Karpas-422 (cell line): ENCODE measurements at regions not wholly inside any gene's neighbourhood (a gene's known extent, or its start where the extent isn't known, plus 50 kb on each side); places are given as distances from the start of the nearest gene placed in this dataset.
A peak's percentile ranks its signal among the peaks of the same experiment; 100 is the strongest.
"Not testable (repeated sequence)": the region's sequence is repeated elsewhere in the genome, so short reads cannot be mapped to it uniquely, and the experiment has no call there.

Experiments
- DNase-seq: peaks from one replicate; pipeline ENCODE4 v3.0.0-alpha.2; 2015
- H2AFZ ChIP-seq: fragments of 200-600 bp; sonication (generic); 2 replicates; pipeline ENCODE4 v1.6.1; 2014; ENCODE audit warnings: antibody characterized with exemption, low read length, mixed read lengths
- H3K27ac ChIP-seq: fragments of 200-600 bp; sonication (generic); 2 replicates; pipeline ENCODE4 v1.5.1; 2014; ENCODE audit warnings: mild to moderate bottlenecking, low read length, moderate library complexity
- H3K27me3 ChIP-seq: fragments of 200-600 bp; sonication (generic); 2 replicates; pipeline ENCODE4 v1.6.1; 2014; ENCODE audit warnings: low read length, mixed read lengths
- H3K36me3 ChIP-seq: fragments of 200-600 bp; sonication (generic); 2 replicates; pipeline ENCODE4 v1.6.1; 2014; ENCODE audit warnings: low read length, mixed read lengths; ENCODE audit not compliant: insufficient read depth
- H3K4me1 ChIP-seq: fragments of 200-600 bp; sonication (generic); 2 replicates; pipeline ENCODE4 v1.6.1; 2014; ENCODE audit warnings: mild to moderate bottlenecking, low read length, mixed read lengths
- H3K4me2 ChIP-seq: fragments of 200-600 bp; sonication (generic); 2 replicates; pipeline ENCODE4 v1.6.1; 2014; ENCODE audit warnings: low read length, low read depth, mild to moderate bottlenecking; ENCODE audit not compliant: poor library complexity, severe bottlenecking
- H3K4me3 ChIP-seq: fragments of 200-600 bp; sonication (generic); 2 replicates; pipeline ENCODE4 v1.5.1; 2014; ENCODE audit warnings: mild to moderate bottlenecking, antibody characterized with exemption, low read length, mixed read lengths
- H3K79me2 ChIP-seq: fragments of 200-600 bp; sonication (generic); 2 replicates; pipeline ENCODE4 v1.6.1; 2014; ENCODE audit warnings: mild to moderate bottlenecking, low read length, mixed read lengths
- H3K9ac ChIP-seq: fragments of 200-600 bp; sonication (generic); 2 replicates; pipeline ENCODE4 v1.6.0; 2014; ENCODE audit warnings: low read length
- H3K9me2 ChIP-seq: fragments of 200-600 bp; sonication (generic), shearing (Covaris generic); replicated peaks from 2 replicates; pipeline ENCODE4 v1.6.0; 2014; ENCODE audit warnings: mild to moderate bottlenecking, low read length, moderate library complexity; ENCODE audit not compliant: insufficient read depth
- H3K9me3 ChIP-seq: fragments of 300-700, 200-600 bp; sonication (generic); 2 replicates; pipeline ENCODE4 v1.6.1; 2014; ENCODE audit warnings: low read length, mixed read lengths
- H4K20me1 ChIP-seq: fragments of 200-600 bp; sonication (generic); 2 replicates; pipeline ENCODE4 v1.6.1; 2014; ENCODE audit warnings: mild to moderate bottlenecking, antibody characterized with exemption, low read length, low read depth; ENCODE audit not compliant: insufficient read depth

DNA sequence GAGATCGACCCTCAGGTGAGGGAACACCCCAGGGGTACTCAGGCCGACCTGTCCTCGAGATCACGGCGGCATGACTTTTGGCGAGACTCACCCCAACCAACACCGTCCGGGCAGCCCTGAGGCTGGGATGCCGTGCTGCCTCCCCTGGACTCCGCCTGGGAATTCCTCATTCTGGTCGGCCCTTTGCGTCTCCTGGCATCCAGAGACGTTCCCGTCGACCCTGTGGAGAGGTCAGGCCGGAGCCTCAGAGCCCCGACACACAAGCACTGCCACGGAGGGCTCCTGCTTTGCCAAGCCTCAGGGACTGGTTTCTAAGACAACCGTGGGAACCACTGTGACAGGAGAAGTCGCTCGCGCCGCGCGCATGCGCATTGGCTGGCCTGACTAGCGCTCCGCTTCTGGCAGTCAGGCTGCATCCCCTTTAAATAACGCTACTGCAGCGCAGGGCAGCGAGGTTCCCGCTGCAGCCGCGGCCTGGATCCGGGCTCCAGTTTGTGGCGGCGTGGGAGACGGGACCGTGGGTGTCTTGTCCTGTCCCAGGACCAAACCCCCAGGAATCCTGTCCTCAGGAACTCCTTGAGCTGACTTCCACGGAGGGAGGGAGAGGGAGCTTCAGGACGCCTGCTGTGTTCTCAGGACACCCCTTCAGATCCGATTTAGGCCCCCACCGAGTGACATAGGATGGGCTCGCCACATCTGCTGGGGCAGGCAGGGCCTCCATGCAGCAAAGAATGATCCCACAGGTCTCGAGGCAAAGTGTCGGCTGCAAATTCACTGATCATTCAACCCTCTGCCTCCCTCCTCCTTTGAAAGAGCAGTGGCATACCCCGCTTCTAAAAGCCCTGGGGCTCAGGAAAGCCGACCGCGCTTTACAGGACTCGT is 163.2 kb upstream of the ZNF337 start:
- Histone ChIP-seq H3K9ac (no peak overlapping the region), H2AFZ (no peak overlapping the region), H3K9me3 (no peaks in the 10 kb centered on the region), H3K27ac (no peak overlapping the region), H3K4me2 (no peak overlapping the region), H3K4me1 (peaks cover 25% of the 10 kb centered on the region), H3K36me3 (no peaks in the 10 kb centered on the region), H3K27me3 (no peaks in the 10 kb centered on the region), H3K9me2 (no peaks in the 10 kb centered on the region), H3K79me2 (no peaks in the 10 kb centered on the region), H4K20me1 (no peaks in the 10 kb centered on the region), H3K4me3 (no peak overlapping the region)
- no peak for DNase-seq

DNA sequence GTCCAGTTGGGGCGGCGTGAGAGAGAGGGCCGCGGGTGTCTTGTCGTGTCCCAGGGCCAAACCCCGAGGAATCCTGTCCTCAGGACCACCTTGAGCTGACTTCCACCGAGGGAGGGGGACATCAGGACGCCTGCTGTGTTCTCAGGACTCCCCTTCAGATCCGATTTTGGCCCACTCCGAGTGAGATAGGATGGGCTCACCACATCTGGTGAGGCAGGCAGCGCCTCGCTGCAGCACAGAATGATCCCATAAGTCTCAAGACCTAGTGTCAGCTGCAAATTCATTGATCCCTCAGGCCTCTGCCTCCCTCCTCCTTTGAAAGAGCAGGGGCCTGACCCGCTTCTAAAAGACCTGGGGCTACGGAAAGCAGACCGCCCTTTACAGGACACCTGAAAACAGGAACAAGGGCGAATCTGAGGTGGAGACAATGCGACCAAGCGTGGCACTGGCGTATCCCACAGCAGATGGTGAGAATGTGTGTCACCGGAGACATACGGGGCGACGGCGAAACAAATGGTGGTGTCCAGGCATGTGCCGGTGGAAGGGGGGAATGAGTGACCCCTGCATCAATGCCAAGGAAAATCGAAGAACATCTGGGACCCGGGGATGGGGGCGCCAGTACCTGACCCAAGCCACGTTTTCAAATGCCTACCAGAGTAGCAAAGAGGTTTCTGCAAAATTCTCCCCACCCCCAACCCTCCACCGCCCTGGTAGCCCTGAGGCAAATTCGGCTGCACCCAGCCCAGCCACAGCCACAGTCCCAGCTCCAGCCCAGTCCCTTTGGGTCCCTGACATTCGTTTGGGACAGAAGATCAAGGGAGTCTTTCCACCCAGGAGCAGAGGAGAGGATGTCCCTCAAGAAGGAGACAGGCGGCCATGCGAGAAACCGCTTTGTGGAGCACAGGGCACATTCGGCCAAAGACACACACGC is 162.1 kb upstream of the ZNF337 start:
- Histone ChIP-seq H3K9me3 (no peaks in the 10 kb centered on the region), H3K4me2 (peak overlapping the region; percentile 50), H3K9ac (peak overlapping the region; percentile 57), H3K4me1 (peaks cover 25% of the 10 kb centered on the region), H3K4me3 (peak overlapping the region; percentile 53; the same call in 1 of the 2 replicates), H3K36me3 (no peaks in the 10 kb centered on the region), H2AFZ (peak overlapping the region; percentile 9; the same call in 1 of the 2 replicates), H3K79me2 (no peaks in the 10 kb centered on the region), H4K20me1 (no peaks in the 10 kb centered on the region), H3K27me3 (no peaks in the 10 kb centered on the region), H3K27ac (no peak overlapping the region), H3K9me2 (no peaks in the 10 kb centered on the region)
- DNase-seq: peak; percentile 49

DNA sequence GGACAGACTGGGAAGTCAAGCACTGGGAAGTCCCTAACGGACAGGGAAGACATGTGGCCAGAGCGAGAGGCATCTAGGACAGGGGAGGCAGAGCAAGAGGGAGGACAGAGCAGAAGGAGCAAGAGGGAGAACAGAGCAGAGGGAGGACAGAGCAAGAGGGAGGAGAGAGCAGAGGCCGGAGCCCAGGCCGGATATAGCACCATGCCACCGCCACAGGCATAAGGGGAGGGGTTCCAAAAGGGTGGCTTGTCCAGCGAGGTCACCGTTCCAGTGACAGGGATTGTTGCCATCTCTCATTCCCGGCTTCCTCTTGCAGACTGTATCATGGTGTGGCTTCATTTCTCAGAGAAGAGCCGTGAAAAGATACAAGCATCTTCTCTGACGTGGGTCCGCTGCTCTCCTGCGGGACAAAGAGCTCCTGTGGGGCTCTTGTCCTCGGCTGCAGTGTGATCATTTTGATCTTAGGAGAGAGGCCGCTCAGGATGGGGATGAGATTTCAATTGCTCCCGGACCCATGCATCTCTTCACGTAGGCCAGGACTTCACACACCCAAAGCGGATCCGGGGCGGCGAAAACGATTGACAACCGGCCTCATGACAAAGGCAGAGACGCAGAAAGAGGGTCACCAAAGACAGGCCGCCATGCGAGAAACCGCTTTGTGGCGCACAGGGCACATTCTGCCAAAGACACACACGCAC is 160.6 kb upstream of the ZNF337 start:
- not testable (repeated sequence) for H4K20me1 ChIP-seq, H3K79me2 ChIP-seq, H3K27me3 ChIP-seq, DNase-seq, H3K36me3 ChIP-seq, H2AFZ ChIP-seq, H3K9me2 ChIP-seq, H3K4me2 ChIP-seq, H3K9me3 ChIP-seq, H3K9ac ChIP-seq, H3K4me3 ChIP-seq, H3K27ac ChIP-seq
- peaks cover 17% of the 10 kb centered on the region for H3K4me1 ChIP-seq

DNA sequence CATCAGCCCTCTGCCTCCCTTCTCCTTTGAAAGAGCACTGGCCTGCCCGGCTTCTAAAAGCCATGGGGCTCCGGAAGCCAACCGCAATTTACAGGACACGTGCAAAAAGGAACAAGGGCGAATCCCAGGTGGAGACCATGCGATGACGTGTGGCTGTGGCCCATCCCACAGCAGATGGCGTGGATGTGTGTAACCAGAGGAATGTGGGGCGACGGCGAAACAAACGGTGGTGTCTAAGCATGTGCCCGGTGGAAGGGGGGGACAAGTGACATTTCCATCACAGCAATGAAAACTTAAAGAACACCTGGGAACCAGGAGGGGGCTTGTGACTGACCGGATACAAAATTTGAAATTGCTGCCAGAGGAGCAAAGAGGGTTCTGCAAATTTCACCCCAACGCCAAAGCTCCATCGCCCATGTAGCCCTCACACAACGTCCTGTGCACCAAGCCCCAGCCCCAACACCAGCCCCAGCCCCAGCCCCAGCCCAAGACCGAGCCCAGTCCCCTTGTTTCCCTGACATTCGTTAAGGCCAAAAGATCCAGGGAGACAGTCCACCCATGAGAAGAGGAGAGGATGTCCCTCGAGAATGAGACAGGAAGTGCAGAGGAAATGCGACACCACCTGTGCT is 159.7 kb upstream of the ZNF337 start:
- no peaks in the 10 kb centered on the region for H3K79me2 ChIP-seq
- H3K27me3 ChIP-seq: no peaks in the 10 kb centered on the region
- peaks cover 11% of the 10 kb centered on the region for H3K4me1 ChIP-seq
- no peaks in the 10 kb centered on the region for H3K9me3 ChIP-seq
- no peaks in the 10 kb centered on the region for H3K36me3 ChIP-seq
- H3K27ac ChIP-seq: no peak overlapping the region
- no peak overlapping the region for H2AFZ ChIP-seq
- H3K4me2 ChIP-seq: no peak overlapping the region
- no peaks in the 10 kb centered on the region for H3K9me2 ChIP-seq
- H3K4me3 ChIP-seq: no peak overlapping the region
- DNase-seq: no peak
- no peak overlapping the region for H3K9ac ChIP-seq
- H4K20me1 ChIP-seq: no peaks in the 10 kb centered on the region

DNA sequence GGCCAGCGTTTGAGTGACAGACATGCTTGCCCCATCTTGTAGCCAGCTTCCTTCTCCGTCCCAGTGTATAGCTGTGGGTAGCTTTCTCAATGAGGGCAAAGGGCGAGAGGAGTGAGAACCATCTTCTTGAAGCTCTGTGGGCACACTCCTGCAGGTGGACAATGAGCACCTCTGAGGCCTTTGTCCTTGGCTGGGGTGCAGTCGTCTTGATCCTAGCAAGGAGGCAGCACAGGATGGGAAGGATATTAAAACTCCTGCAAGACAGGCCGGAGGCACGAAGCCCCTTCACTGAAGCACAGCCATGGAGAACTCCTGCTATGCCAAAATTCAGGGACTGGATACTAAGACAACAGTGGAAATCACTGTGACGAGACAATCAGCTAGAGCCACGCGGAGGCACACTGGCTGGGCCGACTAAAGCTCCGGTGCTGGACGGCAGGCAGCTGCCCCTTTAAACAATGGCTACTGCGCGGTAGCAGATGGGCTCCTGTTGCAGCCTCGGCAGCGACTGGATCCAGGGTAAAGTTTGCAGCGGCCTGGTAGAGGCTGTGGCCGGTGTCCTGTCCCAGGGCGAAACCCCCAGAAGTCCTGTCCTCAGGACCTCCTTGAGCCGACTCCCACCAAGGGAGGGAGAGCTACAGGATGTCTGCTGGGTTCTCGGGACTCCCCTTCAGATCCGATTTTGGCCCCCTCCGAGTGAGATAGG is 159.0 kb upstream of the ZNF337 start:
- H3K27ac ChIP-seq, H2AFZ ChIP-seq, H3K79me2 ChIP-seq, H3K9me2 ChIP-seq, H3K4me2 ChIP-seq, H3K9ac ChIP-seq, H3K4me3 ChIP-seq, DNase-seq, H4K20me1 ChIP-seq, H3K9me3 ChIP-seq, H3K36me3 ChIP-seq, H3K27me3 ChIP-seq: not testable (repeated sequence)
- H3K4me1 ChIP-seq: peaks cover 11% of the 10 kb centered on the region

DNA sequence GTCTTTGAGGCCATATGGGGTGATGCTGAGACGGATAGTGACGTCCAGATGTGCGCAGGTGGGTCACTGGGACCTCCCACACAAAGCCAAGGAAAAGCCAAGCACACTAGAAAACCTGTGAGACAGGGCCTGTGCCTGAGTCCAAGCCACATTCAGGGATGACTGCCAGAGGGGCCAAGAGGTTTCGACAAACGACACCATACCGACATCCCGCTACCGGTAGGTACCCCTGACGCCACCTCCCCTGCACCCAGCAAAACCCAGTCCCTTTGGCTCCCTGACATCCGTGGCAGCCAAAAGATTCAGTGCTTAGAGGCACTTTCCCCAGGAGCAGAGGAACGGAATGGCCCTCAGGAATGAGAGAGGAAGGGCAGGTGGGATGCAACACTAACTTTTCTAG is 158.0 kb upstream of the ZNF337 start:
- not testable (repeated sequence) for H3K27me3 ChIP-seq, H3K4me3 ChIP-seq, H3K79me2 ChIP-seq, H3K4me2 ChIP-seq, H4K20me1 ChIP-seq, H3K9me3 ChIP-seq, H3K9me2 ChIP-seq, H2AFZ ChIP-seq, DNase-seq, H3K27ac ChIP-seq, H3K9ac ChIP-seq, H3K36me3 ChIP-seq
- peaks cover 11% of the 10 kb centered on the region for H3K4me1 ChIP-seq

DNA sequence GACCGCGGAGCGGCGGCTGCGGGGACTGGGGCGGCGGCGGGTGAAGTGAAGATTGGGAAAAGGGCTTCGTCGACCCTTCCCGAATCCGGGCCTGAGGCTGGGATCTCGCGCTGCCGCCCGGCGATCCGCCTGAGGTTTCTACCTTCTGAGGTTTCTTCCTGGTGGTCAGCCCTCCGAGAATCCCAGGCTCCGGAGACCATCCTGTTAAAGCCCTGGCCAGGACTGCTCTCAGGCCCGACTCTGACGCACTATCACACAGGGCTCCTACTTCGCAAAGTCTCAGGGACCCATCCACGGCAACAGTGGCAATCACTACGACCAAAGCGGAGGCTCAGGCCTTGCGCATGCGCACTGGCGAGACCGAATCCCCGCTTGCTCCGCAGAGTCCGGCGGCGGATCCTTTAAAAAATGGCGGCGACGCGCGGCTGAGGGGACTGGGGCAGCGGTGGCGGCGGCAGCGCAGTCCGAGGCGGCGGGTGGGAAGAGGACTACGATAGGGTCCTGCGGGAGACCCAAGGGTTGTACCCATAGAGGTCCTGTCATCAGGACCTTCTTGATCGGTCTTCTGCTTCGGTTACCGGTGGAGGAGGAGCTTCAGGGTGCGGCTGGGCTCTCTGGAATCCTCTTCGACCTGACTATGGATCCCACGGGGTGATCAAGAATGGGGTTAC is 157.2 kb upstream of the ZNF337 start:
- Histone ChIP-seq H3K4me2 (peak overlapping the region; percentile 66), H3K9ac (peak overlapping the region; percentile 63), H3K4me3 (peak overlapping the region; percentile 62)
- not testable (repeated sequence) for H3K9me2 ChIP-seq, H3K36me3 ChIP-seq, H3K4me1 ChIP-seq, H3K27me3 ChIP-seq, H3K79me2 ChIP-seq, H3K9me3 ChIP-seq, H3K27ac ChIP-seq, H4K20me1 ChIP-seq, H2AFZ ChIP-seq
- DNase-seq: peak; percentile 89
